Cardiac septum (tissue), 1 donor: ENCODE measurements at regions not wholly inside any gene's neighbourhood (a gene's known extent, or its start where the extent isn't known, plus 50 kb on each side); places are given as distances from the start of the nearest gene placed in this dataset.

Experiments used
- DNase-seq: peaks from one replicate; pipeline ENCODE4 v3.0.0-alpha.2; 2020; ENCODE audit warnings: low spot score
- intact Hi-C: fragments of 100-400 bp; cut with DNase I; formaldehyde crosslinking; loops from one replicate; pipeline ENCODE4 v1.14.0; 2022
- donor health status: DM: no; HTN: no; CAD: no.

- intact Hi-C loops, result no loop called here
- DNase-seq, result no peak
These were observed 52.2 kb downstream of the FAT3 start for GRCh38 chr11:92276773-92277172.

- DNase-seq, result no peak
- intact Hi-C loops, result no loop called here
These were observed 53.3 kb downstream of the FAT3 start for GRCh38 chr11:92277871-92278270.

- intact Hi-C loops, result no loop called here
- no peak for DNase-seq
These were observed 54.3 kb downstream of the FAT3 start for GRCh38 chr11:92278791-92279433.

GRCh38 chr11:92284107-92284506 is 59.5 kb downstream of the FAT3 start:
- intact Hi-C loops, result no loop called here
- DNase-seq, result no peak

DNA sequence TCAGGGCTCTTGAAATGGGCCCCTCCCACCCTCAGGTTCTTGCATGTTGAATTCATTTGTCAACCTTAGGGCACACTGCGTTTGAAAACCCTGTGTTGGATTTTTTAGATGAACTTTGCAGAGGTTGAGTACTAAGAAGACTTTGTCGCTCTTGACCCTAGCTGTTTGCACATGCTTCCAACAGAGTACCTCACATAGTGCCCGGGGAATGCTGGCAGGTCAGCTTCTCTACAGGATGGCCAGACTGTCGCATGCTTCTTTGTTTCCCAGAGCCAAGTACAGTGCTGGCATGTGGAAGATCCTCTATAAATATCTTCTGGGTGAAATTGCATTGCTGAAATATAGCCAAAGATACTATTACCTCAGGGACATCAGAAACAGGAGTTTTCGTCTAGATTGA is 59.9 kb downstream of the FAT3 start:
- intact Hi-C loops, result no loop called here
- no peak for DNase-seq

DNA sequence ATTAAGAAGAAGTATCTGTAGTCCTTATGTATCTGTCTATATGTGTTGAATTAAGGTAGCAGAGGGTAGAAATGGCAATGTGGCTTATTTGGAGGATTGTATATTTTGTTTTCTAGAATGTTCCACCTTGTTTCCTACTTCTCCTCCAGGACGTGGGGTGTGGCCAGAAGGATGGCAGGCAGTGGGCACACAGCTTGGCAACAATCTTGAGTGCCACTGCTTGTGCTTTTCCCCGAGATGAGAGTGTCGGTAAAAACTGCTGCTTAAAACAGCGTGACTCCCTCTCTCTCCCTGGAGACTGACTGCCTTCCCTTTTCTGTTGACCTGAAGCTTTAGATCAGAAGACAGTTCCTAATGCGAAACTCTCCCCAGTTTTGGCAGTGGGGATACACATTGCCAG is 61.2 kb downstream of the FAT3 start:
- DNase-seq, result no peak

GRCh38 chr11:92286709-92287108 is 62.1 kb downstream of the FAT3 start:
- no peak for DNase-seq
- intact Hi-C loops, result no loop called here

More for the DNA sequence above, 61.2 kb downstream of the FAT3 start:
- intact Hi-C loops, result no loop called here

- intact Hi-C loops, result no loop called here
- no peak for DNase-seq
These were observed 70.8 kb downstream of the FAT3 start for GRCh38 chr11:92295175-92296137.

GRCh38 chr11:92296138-92296515 is 71.5 kb downstream of the FAT3 start:
- DNase-seq, result no peak
- intact Hi-C loops, result no loop called here

DNA sequence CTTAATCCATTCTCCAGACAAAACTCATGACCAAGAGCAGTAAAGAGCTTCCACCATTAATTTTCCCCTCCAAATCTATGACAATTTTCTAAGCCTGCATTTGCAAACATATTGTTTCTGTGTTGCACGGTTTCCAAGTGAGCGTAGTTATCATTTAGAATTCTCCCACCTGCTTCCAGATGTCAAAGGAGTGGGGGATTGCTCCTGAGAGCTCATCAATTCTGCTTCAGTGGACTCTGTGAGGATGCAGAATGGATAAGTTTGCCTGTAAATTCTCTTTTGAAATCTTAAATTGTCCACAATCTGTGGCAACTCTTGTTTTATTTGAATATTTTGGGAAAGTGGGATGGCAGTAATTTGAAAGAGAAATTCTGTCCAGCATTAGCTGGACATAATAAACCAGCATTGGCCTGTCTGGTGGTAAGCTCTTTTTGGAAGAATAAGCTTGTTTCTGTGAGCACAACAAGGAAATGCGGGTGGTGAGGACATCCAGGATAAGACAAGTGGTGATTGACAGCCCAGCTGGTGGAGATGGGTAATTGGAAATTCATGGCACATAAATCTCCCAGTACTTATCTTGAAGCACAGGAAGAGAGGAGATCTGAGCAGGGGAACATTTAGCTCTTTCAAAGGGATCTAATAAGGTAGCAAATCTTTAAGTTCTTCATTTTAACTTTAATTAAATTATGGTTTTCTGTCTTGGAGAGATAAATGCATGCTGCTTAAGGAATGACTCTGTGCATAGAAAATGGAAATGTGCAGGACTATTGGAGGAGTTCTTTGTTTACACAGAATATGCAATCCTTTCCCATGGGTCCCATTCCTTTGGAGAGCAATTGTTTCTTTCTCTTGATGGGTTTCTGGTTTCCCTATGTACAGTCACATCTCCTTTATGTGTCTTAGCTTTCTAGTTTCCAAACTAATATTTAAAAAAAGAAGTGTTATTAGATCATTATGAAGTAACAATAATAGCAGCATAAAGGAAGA is 73.2 kb downstream of the FAT3 start:
- intact Hi-C loops, result no loop called here
- no peak for DNase-seq

DNA sequence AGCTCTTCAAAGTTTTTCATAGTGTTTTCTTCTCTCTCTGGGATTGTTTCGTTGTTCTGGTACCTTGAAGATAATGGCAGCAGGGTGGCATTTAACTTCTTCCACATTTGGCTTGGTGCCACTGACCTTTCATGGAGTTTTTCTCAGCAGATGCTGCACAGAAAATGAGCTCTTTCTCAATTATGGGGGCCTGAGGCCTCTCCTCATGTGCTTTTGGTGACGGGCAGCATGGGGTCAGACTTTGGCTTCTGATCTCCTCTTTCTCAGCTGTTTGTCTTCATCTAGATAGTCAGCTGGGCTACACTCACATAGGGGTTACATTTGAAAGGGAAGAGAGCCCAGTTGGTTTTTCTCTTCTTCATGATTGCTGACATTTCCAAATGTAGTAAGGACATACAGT is 76.3 kb downstream of the FAT3 start:
- no peak for DNase-seq
- intact Hi-C loops, result no loop called here

DNA sequence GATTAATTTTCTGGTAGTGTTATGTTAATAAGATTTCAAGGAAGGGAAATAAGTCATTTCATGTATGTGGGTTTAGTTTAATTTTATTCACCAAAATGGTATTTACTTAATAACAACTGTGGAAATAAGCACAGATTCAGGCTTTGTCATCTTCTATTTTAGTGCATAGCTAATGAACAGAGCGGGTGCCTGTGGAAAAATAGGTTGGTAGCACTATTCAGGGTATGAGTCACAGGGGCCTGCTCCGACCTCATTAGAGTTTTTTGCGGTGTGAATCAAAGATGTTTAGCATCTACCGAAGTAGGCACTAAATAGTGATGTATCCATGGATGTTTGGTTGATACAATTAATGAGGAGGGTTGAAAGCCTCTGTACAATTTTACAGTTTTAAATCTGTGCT is 78.2 kb downstream of the FAT3 start:
- DNase-seq, result no peak
- intact Hi-C loops, result no loop called here

- DNase-seq, result no peak
- intact Hi-C loops, result no loop called here
These were observed 79.7 kb downstream of the FAT3 start for GRCh38 chr11:92304271-92304670.

- DNase-seq, result no peak
- intact Hi-C loops, result no loop called here
These were observed 82.4 kb downstream of the FAT3 start for GRCh38 chr11:92306966-92307510.

DNA sequence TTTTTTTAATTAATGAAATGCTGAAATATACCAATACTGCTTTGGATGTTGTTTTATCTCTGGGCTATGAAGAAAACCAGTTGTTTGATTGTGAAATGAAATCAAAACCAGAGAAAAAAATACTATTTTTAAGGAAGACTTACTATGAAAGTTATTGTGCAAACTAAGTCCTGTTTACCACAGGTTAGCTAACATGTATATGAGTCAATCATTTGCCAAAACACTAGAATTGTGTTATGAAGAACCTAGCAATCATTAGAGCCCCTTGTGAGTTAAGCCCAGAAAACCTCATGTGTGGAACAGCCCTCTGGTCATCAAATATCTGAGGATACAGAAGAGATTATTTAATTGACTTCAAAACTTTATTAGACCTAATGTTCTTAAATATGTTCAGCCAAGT is 83.7 kb downstream of the FAT3 start:
- DNase-seq, result no peak
- intact Hi-C loops, result no loop called here

- no peak for DNase-seq
- intact Hi-C loops, result no loop called here
These were observed 87.2 kb downstream of the FAT3 start for GRCh38 chr11:92311616-92312449.

- DNase-seq, result no peak
- intact Hi-C loops, result no loop called here
These were observed 89.2 kb downstream of the FAT3 start for GRCh38 chr11:92313784-92314183.

DNA sequence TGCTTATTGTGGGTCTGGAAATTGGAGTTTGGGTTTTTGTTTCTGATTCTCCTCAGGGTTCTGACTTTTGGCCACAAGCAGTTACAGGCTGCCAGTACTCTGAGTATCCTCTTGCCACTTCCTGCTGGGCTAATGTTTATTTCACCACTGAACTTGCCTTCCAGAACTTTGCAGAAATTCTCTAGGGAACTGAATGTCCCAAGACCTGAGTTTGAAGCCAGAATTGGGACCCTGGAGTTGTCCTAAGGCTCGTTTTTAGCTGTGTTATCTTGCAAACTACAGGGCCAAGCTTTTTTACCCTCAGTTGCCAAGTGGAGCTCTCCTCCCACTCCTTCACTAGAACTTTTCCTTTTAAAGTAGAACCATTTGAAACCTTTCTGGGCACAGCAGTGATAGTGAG is 89.9 kb downstream of the FAT3 start:
- DNase-seq, result no peak
- intact Hi-C loops, result no loop called here
